ENCODE measurements at regions not wholly inside any gene's neighbourhood (a gene's known extent, or its start where the extent isn't known, plus 50 kb on each side); places are given as distances from the start of the nearest gene placed in this dataset.

GRCh38 chr9:71191708-71192107 is 70.3 kb upstream of the TRPM3 start:
- H3K27ac Mint-ChIP-seq: no peak overlapping the region
- peaks cover 6% of the 10 kb centered on the region for H3K9me3 Mint-ChIP-seq
- no peaks in the 10 kb centered on the region for H3K36me3 Mint-ChIP-seq (ENCODE audit: low read depth)
- no peak for ATAC-seq (ENCODE audit: low read depth)
- DNase-seq: no peak
- intact Hi-C loops (cut with micrococcal nuclease): no loop called here
- H3K4me1 Mint-ChIP-seq: no peaks in the 10 kb centered on the region
- ChIA-PET CTCF (no interaction called here), POLR2A (no interaction called here)
- H3K27me3 Mint-ChIP-seq: no peaks in the 10 kb centered on the region
- TF ChIP-seq CTCF (IDR thresholded peaks at IDR 0.05): no peak
- H3K4me3 Mint-ChIP-seq: no peak overlapping the region

GRCh38 chr9:71183251-71183650 is 61.8 kb upstream of the TRPM3 start:
- intact Hi-C loops (cut with micrococcal nuclease): no loop called here
- ChIA-PET POLR2A (no interaction called here), CTCF (no interaction called here)
- ATAC-seq (ENCODE audit: low read depth): no peak
- DNase-seq: no peak
- Mint-ChIP-seq H3K27me3 (no peaks in the 10 kb centered on the region), H3K4me3 (no peak overlapping the region), H3K36me3 (ENCODE audit: low read depth) (no peaks in the 10 kb centered on the region), H3K4me1 (no peaks in the 10 kb centered on the region), H3K27ac (no peak overlapping the region), H3K9me3 (no peaks in the 10 kb centered on the region)
- no peak for TF ChIP-seq CTCF (IDR thresholded peaks at IDR 0.05)

- Mint-ChIP-seq H3K27ac (no peak overlapping the region), H3K9me3 (no peaks in the 10 kb centered on the region), H3K4me1 (no peaks in the 10 kb centered on the region), H3K27me3 (no peaks in the 10 kb centered on the region), H3K36me3 (ENCODE audit: low read depth) (no peaks in the 10 kb centered on the region), H3K4me3 (no peak overlapping the region)
- CTCF ChIA-PET: no interaction called here
- TF ChIP-seq CTCF (IDR thresholded peaks at IDR 0.05): no peak
- ATAC-seq (ENCODE audit: low read depth) (no peak), DNase-seq (no peak)
- POLR2A ChIA-PET: no interaction called here
- intact Hi-C loops (cut with micrococcal nuclease): no loop called here
These were observed 57.8 kb upstream of the TRPM3 start for GRCh38 chr9:71179183-71179582.

GRCh38 chr9:71177901-71178300 is 56.5 kb upstream of the TRPM3 start:
- no peak for TF ChIP-seq CTCF (IDR thresholded peaks at IDR 0.05)
- Mint-ChIP-seq H3K27me3 (no peaks in the 10 kb centered on the region), H3K4me1 (no peaks in the 10 kb centered on the region), H3K27ac (no peak overlapping the region), H3K4me3 (no peak overlapping the region), H3K36me3 (ENCODE audit: low read depth) (no peaks in the 10 kb centered on the region), H3K9me3 (no peaks in the 10 kb centered on the region)
- ChIA-PET POLR2A (no interaction called here), CTCF (no interaction called here)
- no peak for DNase-seq
- intact Hi-C loops (cut with micrococcal nuclease): no loop called here
- no peak for ATAC-seq (ENCODE audit: low read depth)

- H3K9me3 Mint-ChIP-seq: peaks cover 2% of the 10 kb centered on the region
- DNase-seq: no peak
- H3K4me1 Mint-ChIP-seq: no peaks in the 10 kb centered on the region
- H3K4me3 Mint-ChIP-seq: no peak overlapping the region
- TF ChIP-seq CTCF (IDR thresholded peaks at IDR 0.05): no peak
- H3K27me3 Mint-ChIP-seq: no peaks in the 10 kb centered on the region
- intact Hi-C loops (cut with micrococcal nuclease): no loop called here
- POLR2A ChIA-PET: no interaction called here
- no peak for ATAC-seq (ENCODE audit: low read depth)
- H3K36me3 Mint-ChIP-seq (ENCODE audit: low read depth): no peaks in the 10 kb centered on the region
- CTCF ChIA-PET: no interaction called here
- H3K27ac Mint-ChIP-seq: no peak overlapping the region
These were observed 50.1 kb upstream of the TRPM3 start for GRCh38 chr9:71171517-71171916.
